Trophoblast cell (in vitro differentiated cells and primary cell): ENCODE measurements at regions not wholly inside any gene's neighbourhood (a gene's known extent, or its start where the extent isn't known, plus 50 kb on each side); places are given as distances from the start of the nearest gene placed in this dataset.

Experiments
- DNase-seq, 2 donors: peaks; one replicate each; pipeline ENCODE4 v3.0.0-alpha.2; 2016
- H2AFZ ChIP-seq: 2 replicates; pipeline ENCODE4 v1.6.1; 2013; ENCODE audit warnings: low read length, moderate library complexity, mild to moderate bottlenecking; ENCODE audit not compliant: insufficient read depth, poor library complexity
- H2AK5ac ChIP-seq: 2 replicates; pipeline ENCODE4 v1.6.1; 2013; ENCODE audit warnings: mild to moderate bottlenecking, low read length
- H2BK120ac ChIP-seq: 2 replicates; pipeline ENCODE4 v1.6.1; 2013; ENCODE audit warnings: low read length, mild to moderate bottlenecking, moderate library complexity; ENCODE audit not compliant: insufficient read depth, poor library complexity
- H2BK12ac ChIP-seq: 2 replicates; pipeline ENCODE4 v1.6.1; 2013; ENCODE audit warnings: mild to moderate bottlenecking, low read length, moderate library complexity
- H2BK5ac ChIP-seq: 2 replicates; pipeline ENCODE4 v1.6.1; 2013; ENCODE audit warnings: low read length, low read depth, moderate library complexity, mild to moderate bottlenecking; ENCODE audit not compliant: poor library complexity
- H3K14ac ChIP-seq: 2 replicates; pipeline ENCODE4 v1.6.1; 2013; ENCODE audit warnings: mild to moderate bottlenecking, low read length
- H3K18ac ChIP-seq: 2 replicates; pipeline ENCODE4 v1.6.1; 2013; ENCODE audit warnings: mild to moderate bottlenecking, low read length
- H3K23ac ChIP-seq: 2 replicates; pipeline ENCODE4 v1.6.1; 2013; ENCODE audit warnings: low read length
- H3K27ac ChIP-seq: 2 replicates; pipeline ENCODE4 v1.5.1; 2013; ENCODE audit warnings: low read depth, mild to moderate bottlenecking, inconsistent platforms, low read length, moderate library complexity
- H3K27me3 ChIP-seq: 2 replicates; pipeline ENCODE4 v1.6.1; 2013; ENCODE audit warnings: inconsistent platforms, mild to moderate bottlenecking, low read length, moderate library complexity; ENCODE audit not compliant: insufficient read depth
- H3K36me3 ChIP-seq, 2 experiments: 1 replicate in 1 of 2; 2 replicates in 1 of 2; pipeline ENCODE4 v1.6.1; 2013; ENCODE audit warnings: low read length in 2 of 2, mild to moderate bottlenecking in 2 of 2, moderate library complexity in 1 of 2; ENCODE audit not compliant: insufficient read depth in 2 of 2, control insufficient read depth in 1 of 2
- H3K4ac ChIP-seq: 2 replicates; pipeline ENCODE4 v1.6.1; 2013; ENCODE audit warnings: low read depth, mild to moderate bottlenecking, low read length, moderate library complexity
- H3K4me1 ChIP-seq, 2 experiments: 1 replicate in 1 of 2; 2 replicates in 1 of 2; pipeline ENCODE4 v1.6.1; 2013; ENCODE audit warnings: low read length in 2 of 2, mild to moderate bottlenecking in 2 of 2, moderate library complexity in 1 of 2; ENCODE audit not compliant: insufficient read depth in 2 of 2, control insufficient read depth in 1 of 2
- H3K4me2 ChIP-seq: 2 replicates; pipeline ENCODE4 v1.6.1; 2013; ENCODE audit warnings: inconsistent platforms, mild to moderate bottlenecking, low read length, moderate library complexity
- H3K4me3 ChIP-seq: 2 replicates; pipeline ENCODE4 v1.5.1; 2013; ENCODE audit warnings: mild to moderate bottlenecking, low read depth, low read length, inconsistent platforms
- H3K79me1 ChIP-seq: one replicate; pipeline ENCODE4 v1.6.1; 2013; ENCODE audit warnings: low read length
- H3K79me2 ChIP-seq: 2 replicates; pipeline ENCODE4 v1.6.1; 2013; ENCODE audit warnings: low read length, mild to moderate bottlenecking; ENCODE audit not compliant: control insufficient read depth, insufficient read depth, poor library complexity
- H3K9ac ChIP-seq: 2 replicates; pipeline ENCODE4 v1.6.1; 2013; ENCODE audit warnings: mild to moderate bottlenecking, low read length
- H3K9me3 ChIP-seq: 2 replicates; pipeline ENCODE4 v1.6.1; 2013; ENCODE audit warnings: low read depth, mild to moderate bottlenecking, control low read depth, inconsistent platforms, low read length; ENCODE audit not compliant: insufficient read depth
- H4K12ac ChIP-seq: 2 replicates; pipeline ENCODE4 v1.6.1; 2013; ENCODE audit warnings: low read depth, mild to moderate bottlenecking, low read length, moderate library complexity
- H4K8ac ChIP-seq: 2 replicates; pipeline ENCODE4 v1.6.1; 2013; ENCODE audit warnings: low read depth, mild to moderate bottlenecking, low read length, moderate library complexity
- H4K91ac ChIP-seq: one replicate; pipeline ENCODE4 v1.6.1; 2013; ENCODE audit warnings: low read depth, mild to moderate bottlenecking, low read length, moderate library complexity
- WGBS: extraction: QIAGEN DNeasy Blood & Tissue Kit; methylation state at CpG from one replicate; pipeline ENCODE4 v1.1.7; 2013; ENCODE audit warnings: missing lambda C conversion rate; ENCODE audit not compliant: insufficient read length, insufficient coverage; ENCODE audit errors: extremely low coverage; 5-methylcytosine and 5-hydroxymethylcytosine counted together

DNA sequence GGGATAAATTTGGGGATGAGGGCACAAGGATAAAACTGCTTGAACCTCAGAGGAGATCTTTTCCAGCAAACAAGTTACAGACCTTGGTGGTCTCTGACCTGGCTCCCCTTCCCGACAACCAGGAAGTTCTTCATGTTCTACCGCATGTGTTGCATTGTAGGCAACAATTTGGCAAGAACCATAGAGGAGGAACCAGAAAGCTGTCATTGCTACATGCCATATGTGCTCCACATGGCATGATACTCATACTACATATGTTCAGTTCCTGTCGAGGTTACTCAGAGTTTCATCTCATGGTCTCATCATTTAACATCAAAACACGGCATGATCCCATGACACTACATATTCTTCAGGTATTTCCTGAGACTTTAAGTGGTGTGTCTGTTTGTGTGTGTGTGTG lies 235.9 kb downstream of the OR13H1 start:
- Histone ChIP-seq H4K91ac (no peak overlapping the region), H3K4me2 (no peak overlapping the region), H4K8ac (no peak overlapping the region), H3K9me3 (no peaks in the 10 kb centered on the region), H3K18ac (no peak overlapping the region), H3K27ac (no peak overlapping the region), H3K4ac (no peak overlapping the region), H3K9ac (no peak overlapping the region), H2BK12ac (no peak overlapping the region), H3K4me3 (no peak overlapping the region), H3K27me3 (no peaks in the 10 kb centered on the region), H3K14ac (no peak overlapping the region), H3K36me3 (peaks cover 0 to 2% of the 10 kb centered on the region in 2 experiments), H4K12ac (no peak overlapping the region), H2AK5ac (no peak overlapping the region), H2BK120ac (no peak overlapping the region), H2AFZ (no peak overlapping the region), H3K23ac (no peak overlapping the region), H3K79me1 (no peaks in the 10 kb centered on the region), H3K4me1 (no peaks in the 10 kb centered on the region), H3K79me2 (no peaks in the 10 kb centered on the region), H2BK5ac (no peak overlapping the region)
- no CpG with 5 or more reads among the region's 4 CpGs for WGBS
- no peak for DNase-seq

DNA sequence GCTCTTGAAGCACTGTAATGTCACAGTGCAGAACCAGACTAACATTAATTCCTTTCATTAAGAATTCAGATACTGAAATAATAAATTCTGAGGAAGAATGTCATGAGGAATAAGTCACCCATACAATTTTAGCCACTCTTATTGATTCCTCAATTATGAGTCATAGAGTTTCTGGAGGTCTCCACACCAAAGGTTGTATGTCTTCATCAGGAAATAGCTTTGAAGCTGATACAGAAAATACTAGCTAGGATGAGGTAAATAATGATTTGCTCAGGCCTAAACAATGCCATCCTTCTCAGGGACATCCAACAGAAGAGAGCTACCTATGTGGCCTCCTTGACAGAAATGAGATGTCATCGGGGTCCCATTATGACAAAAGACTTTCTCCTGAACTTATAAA lies 238.8 kb downstream of the OR13H1 start:
- Histone ChIP-seq H2BK120ac (no peak overlapping the region), H4K91ac (no peak overlapping the region), H3K79me2 (no peaks in the 10 kb centered on the region), H3K14ac (no peak overlapping the region), H3K4me3 (no peak overlapping the region), H3K4me1 (no peaks in the 10 kb centered on the region), H3K4ac (no peak overlapping the region), H2BK5ac (no peak overlapping the region), H3K23ac (no peak overlapping the region), H3K27ac (no peak overlapping the region), H3K4me2 (no peak overlapping the region), H3K79me1 (no peaks in the 10 kb centered on the region), H3K36me3 (peaks cover 0 to 2% of the 10 kb centered on the region in 2 experiments), H3K9ac (no peak overlapping the region), H3K18ac (no peak overlapping the region), H4K8ac (no peak overlapping the region), H2AFZ (no peak overlapping the region), H2BK12ac (no peak overlapping the region), H4K12ac (no peak overlapping the region), H3K27me3 (no peaks in the 10 kb centered on the region), H3K9me3 (no peaks in the 10 kb centered on the region), H2AK5ac (no peak overlapping the region)
- no CpG with 5 or more reads among the region's 1 CpG for WGBS
- no peak for DNase-seq

DNA sequence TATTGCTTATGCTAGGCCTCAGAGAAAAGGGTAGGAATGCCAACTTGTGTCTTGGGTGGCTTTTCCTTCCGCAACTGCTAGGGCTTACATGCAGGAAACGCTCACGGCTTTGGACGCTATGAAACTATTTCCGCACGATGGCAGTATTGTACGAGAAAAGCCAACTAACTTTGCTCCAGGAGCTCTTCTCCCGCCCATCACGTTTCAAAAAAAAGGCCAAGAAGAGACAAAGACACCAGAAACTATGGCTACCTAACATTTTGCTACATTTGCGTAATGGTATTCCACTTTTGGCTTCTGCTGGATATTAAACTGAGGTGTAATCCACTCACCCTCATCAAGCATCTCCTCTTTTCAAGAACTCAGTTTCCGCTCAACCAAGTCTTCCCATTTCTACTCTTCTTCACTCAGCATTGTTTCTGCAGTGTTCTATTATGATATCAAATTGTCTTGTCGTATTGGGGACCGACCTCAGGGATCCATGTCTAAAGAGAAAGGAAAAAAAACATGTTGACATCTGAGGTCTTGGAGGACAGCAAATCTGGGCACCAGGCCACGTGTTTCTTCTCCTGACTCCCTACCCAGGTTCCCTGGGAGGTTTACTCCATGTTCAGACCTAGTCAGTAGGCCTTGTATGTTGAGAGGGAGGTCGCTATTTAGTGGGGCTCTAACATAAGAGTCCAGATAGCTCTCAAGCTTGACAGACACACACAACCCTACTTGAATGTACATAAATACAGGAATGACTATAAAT lies 239.4 kb upstream of the STK26 start:
- Histone ChIP-seq H2BK12ac (no peak overlapping the region), H2BK5ac (no peak overlapping the region), H3K4me3 (no peak overlapping the region), H2AK5ac (no peak overlapping the region), H3K27me3 (no peaks in the 10 kb centered on the region), H3K79me1 (no peaks in the 10 kb centered on the region), H3K9me3 (no peaks in the 10 kb centered on the region), H2AFZ (no peak overlapping the region), H4K8ac (no peak overlapping the region), H4K91ac (no peak overlapping the region), H3K79me2 (no peaks in the 10 kb centered on the region), H3K23ac (no peak overlapping the region), H4K12ac (no peak overlapping the region), H3K18ac (no peak overlapping the region), H3K14ac (no peak overlapping the region), H3K9ac (no peak overlapping the region), H3K4me1 (no peaks in the 10 kb centered on the region), H3K36me3 (peaks cover 0 to 2% of the 10 kb centered on the region in 2 experiments), H2BK120ac (no peak overlapping the region), H3K4ac (no peak overlapping the region), H3K4me2 (no peak overlapping the region), H3K27ac (no peak overlapping the region)
- DNase-seq: peak in 1 of 2 donors; percentile 98
- no CpG with 5 or more reads among the region's 15 CpGs for WGBS

DNA sequence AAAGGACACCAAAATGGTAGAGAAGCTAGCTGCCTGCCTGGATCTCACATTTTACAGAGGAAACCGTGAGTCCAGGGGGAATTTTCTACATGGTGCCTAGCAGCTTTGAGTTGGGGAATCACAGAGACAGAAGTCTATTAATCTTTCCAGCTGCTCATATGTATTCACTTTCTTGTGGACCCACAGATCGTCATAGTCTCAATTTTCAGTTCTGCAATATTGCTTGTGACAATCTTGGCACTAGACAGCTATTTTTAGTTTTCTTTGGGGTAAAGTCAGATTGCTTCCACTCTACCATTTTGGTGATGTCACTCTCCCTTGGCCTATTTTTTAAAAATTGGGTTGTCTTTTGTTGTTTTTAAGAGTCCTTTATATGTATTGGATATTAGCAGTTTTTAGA lies 233.4 kb upstream of the STK26 start:
- no peak overlapping the region for H4K91ac ChIP-seq
- no peaks in the 10 kb centered on the region for H3K9me3 ChIP-seq
- H2BK120ac ChIP-seq: no peak overlapping the region
- no peak overlapping the region for H3K4ac ChIP-seq
- peaks cover 0 to 2% of the 10 kb centered on the region in 2 experiments for H3K36me3 ChIP-seq
- no peaks in the 10 kb centered on the region for H3K79me1 ChIP-seq
- no peak for DNase-seq
- H3K4me1 ChIP-seq: no peaks in the 10 kb centered on the region
- H4K12ac ChIP-seq: no peak overlapping the region
- H3K79me2 ChIP-seq: no peaks in the 10 kb centered on the region
- H2BK12ac ChIP-seq: no peak overlapping the region
- no peak overlapping the region for H4K8ac ChIP-seq
- H3K4me2 ChIP-seq: no peak overlapping the region
- no peak overlapping the region for H2AK5ac ChIP-seq
- no peak overlapping the region for H3K4me3 ChIP-seq
- H2BK5ac ChIP-seq: no peak overlapping the region
- H3K23ac ChIP-seq: no peak overlapping the region
- H2AFZ ChIP-seq: no peak overlapping the region
- no peak overlapping the region for H3K9ac ChIP-seq
- no peak overlapping the region for H3K18ac ChIP-seq
- no CpG with 5 or more reads among the region's 2 CpGs for WGBS
- H3K27me3 ChIP-seq: no peaks in the 10 kb centered on the region
- H3K14ac ChIP-seq: no peak overlapping the region
- H3K27ac ChIP-seq: no peak overlapping the region
